Stimulated activated CD4-positive, alpha-beta T cell treated with anti-CD3 and anti-CD28 coated beads, TNF-alpha, amount 100 ng/mL, for 48 hours (primary cell): ENCODE measurements at regions not wholly inside any gene's neighbourhood (a gene's known extent, or its start where the extent isn't known, plus 50 kb on each side); places are given as distances from the start of the nearest gene placed in this dataset.
"Not testable (repeated sequence)": the region's sequence is repeated elsewhere in the genome, so short reads cannot be mapped to it uniquely, and the experiment has no call there.

Experiments used
- DNase-seq, 3 donors: peaks; one replicate each; pipeline ENCODE4 v3.0.0-alpha.2; 2020; ENCODE audit warnings: low read depth in 3 of 3

DNA sequence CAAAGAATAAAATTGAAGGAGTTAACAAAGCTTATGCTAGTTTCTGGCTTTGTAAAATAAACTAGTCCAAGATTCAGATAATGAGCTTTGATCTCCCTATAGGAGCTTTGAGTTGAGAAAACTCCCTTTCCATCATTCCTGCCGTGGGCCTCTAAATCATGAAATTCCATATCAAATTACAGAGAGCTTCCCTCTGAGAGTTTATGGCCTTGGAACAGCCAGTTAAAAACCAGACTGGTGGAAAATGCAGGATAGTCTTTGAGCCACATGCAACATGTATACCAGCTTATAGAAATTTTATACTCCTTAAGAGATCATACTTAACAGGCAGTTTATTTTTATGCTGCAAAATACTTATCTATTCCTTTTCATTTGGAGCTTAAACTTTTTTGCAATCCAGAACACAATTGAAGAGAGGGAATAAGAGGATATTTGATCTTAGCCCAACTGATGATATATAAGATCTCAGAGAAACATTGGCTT is 175.8 kb upstream of the ATP2B1 start:
- DNase-seq: no peak

- DNase-seq: no peak
Observed at GRCh38 chr12:89883630-89884389, 175.2 kb upstream of the ATP2B1 start.

DNA sequence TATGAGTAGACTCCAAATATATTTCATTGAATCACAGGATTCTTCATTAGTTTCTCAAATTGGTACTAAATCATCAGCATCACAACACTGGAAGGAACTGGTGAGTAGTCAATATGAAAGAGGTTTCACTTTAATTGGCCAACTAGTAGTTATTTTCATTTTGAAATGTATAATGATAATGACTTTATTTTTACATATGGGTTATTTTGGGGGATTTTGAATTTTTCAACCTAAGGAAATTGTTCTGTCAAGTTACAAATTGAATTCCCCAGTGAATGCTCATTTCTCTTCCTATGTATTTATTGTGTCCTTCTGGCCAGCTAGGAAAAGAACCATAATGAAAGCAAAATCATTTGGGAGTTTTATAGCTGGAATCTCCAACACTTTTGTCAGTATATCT is 174.2 kb upstream of the ATP2B1 start:
- no peak for DNase-seq

GRCh38 chr12:89882050-89882449 is 173.4 kb upstream of the ATP2B1 start:
- no peak for DNase-seq

- DNase-seq: no peak
Observed at GRCh38 chr12:89880690-89881350, 172.2 kb upstream of the ATP2B1 start.

- no peak for DNase-seq
Observed at GRCh38 chr12:89879766-89880165, 171.1 kb upstream of the ATP2B1 start.

DNA sequence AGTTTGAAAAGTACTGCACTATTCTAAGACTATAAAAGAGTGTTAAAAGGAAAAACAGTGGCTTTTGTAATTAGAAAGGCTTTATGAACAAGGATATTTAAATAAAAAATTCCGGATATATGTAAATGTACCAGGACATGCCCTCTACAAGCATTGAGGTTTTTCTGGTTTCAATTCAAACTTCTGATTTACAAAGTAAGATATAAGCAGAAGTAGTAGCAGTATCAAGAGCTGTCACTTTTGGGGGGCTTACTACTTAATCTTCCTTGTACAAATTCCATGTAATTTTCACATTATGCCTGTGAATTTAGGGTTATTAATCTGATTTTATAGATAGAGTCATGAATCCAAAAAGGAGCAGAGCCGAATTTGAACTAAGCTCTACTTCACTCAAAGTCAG is 170.3 kb upstream of the ATP2B1 start:
- no peak for DNase-seq

DNA sequence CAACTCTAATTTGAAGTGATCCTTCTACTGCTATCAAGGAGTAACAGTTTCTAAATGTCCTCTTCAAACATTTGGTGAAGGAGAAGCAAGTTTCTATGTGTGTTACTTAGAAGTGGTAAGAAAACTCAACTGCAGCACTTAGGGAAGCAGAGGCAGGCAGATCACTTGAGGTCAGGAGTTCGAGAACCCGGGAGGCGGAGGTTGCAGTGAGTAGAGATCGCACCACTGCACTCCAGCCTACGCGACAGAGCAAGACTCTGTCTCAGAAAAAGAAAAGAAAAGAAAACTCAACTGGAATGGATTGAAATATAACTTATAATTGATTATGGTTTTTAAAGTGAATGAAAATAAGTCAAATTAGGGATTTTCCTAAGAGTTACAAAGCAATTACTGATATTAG is 169.7 kb upstream of the ATP2B1 start:
- DNase-seq: no peak

DNA sequence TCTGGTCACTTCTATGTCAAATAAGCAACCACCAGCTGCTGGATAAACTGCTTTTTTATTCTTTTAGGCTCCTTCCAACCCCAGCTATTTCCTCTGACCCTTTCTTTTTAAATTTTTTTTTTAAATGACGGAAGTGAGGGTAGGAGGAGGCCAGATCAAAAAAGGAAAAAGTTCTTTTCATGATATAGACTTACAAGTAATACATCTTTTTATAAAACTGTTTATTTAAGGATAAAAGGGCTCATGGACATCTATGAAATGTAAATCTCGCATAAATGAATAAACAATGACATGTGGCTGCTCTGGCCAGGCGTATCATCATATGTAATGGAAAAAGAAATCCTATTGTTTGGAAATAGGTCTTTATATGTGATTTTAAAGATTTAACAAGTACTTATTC is 169.0 kb upstream of the ATP2B1 start:
- no peak for DNase-seq

DNA sequence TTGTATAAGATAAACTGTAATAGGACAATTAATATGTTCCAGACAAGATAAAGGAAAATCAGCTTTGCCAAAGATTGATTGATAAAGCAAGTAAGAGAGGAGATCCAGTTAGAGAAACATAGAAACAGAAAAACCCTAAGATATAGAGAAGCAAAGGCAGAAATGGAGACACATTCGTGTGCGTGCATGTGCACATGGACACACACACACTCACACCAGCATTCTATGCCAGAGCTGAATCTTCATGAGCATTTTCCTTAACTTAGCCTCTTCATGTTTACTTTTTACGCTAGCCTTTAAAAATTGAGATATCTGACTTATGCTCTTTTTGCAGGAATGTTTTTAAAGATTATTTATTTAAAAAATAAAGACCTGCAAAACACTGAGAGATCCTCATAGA is 168.5 kb upstream of the ATP2B1 start:
- DNase-seq: no peak

GRCh38 chr12:89875809-89876208 is 167.2 kb upstream of the ATP2B1 start:
- DNase-seq: no peak

DNA sequence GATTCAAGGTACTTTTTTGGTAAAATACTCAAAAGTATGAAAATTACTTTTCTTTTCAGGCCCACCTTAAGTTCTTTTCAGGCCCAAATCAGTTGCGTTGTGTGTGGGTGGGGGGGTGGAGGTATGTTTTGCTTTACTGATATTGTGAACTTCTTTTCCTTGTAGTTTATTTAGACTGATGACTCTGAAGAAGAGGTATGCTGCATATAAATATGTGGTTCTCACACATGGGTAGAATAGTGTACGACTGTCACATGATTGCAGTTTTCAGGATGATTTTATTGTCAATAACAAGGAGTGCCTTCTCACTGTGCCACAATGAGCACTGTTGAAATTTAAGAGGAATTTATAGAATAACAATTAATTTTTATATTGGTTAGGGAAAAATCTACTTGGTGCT is 166.6 kb upstream of the ATP2B1 start:
- DNase-seq: no peak

DNA sequence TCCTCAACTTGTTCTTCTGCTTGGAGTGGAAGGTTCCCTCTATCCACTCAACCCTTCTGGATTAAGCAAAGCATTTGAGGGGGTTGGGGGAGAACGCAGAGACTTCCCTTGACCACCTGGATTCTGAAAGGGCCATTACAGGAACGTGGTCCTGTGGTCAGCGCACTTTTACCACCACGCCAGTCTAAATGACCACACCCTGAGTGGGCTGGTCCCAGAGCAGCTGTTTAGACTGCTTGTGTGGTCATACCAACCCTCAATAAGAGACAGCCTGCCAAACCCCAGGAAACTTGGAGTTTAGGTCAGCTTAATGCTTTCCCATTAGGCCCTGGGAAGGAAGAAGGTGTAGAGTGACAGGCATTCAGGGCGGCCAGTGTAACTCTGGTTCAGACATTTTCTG is 165.5 kb upstream of the ATP2B1 start:
- no peak for DNase-seq

DNA sequence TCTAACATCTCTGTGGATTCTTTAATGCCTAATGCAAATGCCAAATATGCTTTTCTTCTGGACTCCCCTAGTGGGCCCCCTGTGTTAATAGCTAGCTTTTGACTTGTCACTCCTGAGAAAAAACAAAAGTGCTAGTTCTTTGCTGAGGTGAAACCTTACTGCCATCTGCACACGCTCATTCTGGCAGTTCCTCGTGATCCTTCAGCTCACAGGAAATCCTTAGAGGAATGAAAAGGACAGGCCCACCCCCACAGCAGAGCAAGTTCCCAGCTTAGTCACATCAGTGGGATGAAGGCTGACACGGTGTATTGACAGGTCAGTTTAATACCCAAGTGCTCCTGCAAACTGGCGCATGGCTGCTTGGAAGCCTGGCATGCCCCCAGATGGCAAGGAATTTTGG is 165.1 kb upstream of the ATP2B1 start:
- DNase-seq: no peak

GRCh38 chr12:89872922-89873630 is 164.4 kb upstream of the ATP2B1 start:
- DNase-seq: no peak

DNA sequence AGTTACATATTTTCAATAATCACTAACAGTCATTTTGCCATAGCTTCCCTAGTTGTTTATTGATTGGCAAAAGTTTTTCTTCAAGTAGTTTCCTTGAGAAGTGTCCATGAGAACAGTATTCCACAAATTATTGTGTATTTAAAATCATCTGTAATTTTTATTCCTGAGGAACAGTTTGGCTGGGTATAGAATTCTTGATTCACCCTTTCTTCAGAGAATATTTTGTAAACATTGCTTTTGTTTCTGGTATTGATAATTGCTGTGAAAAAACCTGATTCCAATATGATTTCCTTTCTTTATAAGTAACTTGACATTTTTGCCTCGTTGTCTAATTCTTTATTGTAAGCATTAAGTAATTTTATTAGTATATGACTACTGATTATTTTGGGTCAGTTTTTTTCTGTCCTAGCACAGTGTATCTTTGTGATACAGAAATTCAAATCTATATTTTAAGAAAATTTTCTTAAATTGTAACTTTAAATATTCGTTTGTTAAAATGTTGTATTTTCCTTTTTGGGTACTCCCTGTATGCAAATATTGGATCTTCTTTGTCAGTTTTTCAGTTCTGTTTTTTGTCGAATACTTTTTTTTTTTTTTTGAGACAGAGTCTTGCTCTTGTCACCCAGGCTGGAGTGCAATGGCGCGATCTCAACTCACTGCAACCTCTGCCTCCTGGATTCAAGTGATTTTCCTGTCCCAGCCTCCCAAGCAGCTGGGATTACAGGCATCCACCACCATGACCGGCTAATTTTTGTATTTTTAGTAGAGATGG is 162.0 kb upstream of the ATP2B1 start:
- DNase-seq: no peak

- not testable (repeated sequence) for DNase-seq
Observed at GRCh38 chr12:89867611-89868010, 159.0 kb upstream of the ATP2B1 start.

GRCh38 chr12:89864411-89864810 is 155.8 kb upstream of the ATP2B1 start:
- no peak for DNase-seq

- DNase-seq: no peak
Observed at GRCh38 chr12:89863968-89864367, 155.3 kb upstream of the ATP2B1 start.

DNA sequence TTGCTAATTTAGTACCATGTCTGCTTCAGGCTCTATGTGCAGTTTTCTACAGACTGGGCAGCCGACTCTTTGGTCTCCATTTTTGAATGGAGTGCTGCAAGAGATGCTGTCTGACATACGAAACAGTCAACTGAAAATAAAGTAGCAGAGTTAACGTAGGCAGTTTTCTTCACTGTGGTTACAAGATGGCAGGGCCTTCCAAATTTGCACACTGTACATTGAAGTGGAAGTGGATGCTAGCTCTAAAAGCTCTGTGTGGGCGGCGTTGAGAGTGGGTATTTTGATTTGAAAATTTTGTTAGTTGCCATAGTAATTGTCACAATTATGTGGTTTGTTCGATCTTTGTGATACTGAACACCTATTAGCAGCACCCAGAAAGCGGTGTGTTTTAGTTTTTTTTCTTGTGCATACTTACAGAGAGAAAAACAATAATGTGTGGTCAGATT is 154.9 kb upstream of the ATP2B1 start:
- peak in 2 of 3 donors; percentile 30 to 43 for DNase-seq

DNA sequence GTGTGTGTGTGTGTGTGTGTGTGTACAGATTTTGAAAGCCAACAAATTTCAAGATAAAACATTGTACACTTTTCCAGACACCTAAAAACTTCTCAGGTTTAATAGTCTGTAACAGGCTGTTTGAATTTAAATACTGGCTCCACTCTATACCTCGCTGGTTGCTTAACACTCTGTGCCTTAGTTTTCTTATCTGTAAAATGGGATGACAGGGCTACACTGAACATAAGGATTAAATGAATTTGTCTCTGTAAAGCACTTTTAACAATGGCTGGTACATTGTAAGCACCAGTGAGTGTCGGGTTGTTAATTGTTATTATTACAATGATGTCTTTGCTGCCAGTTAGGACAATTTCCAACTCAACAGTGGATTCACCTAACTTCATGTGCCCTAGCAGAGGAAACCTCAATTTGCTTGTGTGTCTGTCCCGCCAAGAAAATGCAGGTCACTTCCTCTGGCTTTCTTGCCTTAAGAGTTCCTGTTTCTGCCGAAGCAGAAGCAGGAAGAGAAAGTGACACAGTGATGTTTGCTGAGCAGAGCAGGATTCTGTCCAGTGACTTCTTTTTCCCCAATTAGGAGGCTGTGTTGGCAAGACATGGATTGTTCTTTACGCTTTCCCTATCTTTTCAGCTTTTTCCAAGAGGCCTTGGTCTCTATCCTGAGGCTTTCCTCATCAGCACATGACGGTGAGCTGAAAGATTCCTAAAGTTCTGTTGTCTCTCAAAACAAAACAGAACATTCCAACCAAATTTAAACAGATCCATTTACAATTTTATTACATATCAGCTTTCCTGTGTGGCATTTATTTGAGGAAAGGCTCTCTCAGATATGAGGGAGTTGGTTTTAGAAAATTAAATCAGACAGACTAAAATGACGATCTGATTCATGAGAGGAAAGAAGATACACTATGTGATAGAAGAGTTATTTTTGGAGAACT is 154.1 kb upstream of the ATP2B1 start:
- no peak for DNase-seq
